HL-60 (cell line): ENCODE measurements at regions not wholly inside any gene's neighbourhood (a gene's known extent, or its start where the extent isn't known, plus 50 kb on each side); places are given as distances from the start of the nearest gene placed in this dataset.

Source experiments
- GABPA ChIP-seq: IDR thresholded peaks from 2 replicates; pipeline ENCODE4 v1.6.1; 2012; ENCODE audit warnings: low read depth
- POLR2AphosphoS5 ChIP-seq: IDR thresholded peaks from 2 replicates; pipeline ENCODE4 v1.6.1; 2012; ENCODE audit warnings: low read depth
- TF ChIP-seq, protein P1 (sequence below): IDR thresholded peaks from one replicate; pipeline ENCODE4 v1.5.1; 2011; ENCODE audit warnings: low read length, control low read depth, inconsistent platforms; ENCODE audit not compliant: insufficient read depth

DNA sequence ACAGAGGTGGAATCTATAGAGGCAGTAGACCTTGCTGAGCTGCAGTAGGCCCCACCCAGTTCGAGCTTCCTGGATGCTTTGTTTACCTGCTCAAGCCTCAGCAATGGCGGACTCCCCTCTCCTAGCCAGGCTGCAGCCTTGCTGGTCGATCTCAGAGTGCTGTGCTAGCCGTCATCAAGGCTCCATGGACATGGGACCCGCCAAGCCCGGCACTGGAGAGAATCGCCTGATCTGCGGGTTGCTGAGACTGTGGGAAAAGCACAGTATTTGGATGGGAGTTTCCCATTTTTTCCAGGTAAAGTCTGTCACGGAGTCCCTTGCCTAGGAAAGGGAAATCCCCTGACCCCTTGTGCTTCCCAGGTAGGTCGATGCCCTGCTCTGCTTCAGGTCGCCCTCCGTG lies 124.8 kb upstream of the KLF8 start:
- TF ChIP-seq, protein P1, sequence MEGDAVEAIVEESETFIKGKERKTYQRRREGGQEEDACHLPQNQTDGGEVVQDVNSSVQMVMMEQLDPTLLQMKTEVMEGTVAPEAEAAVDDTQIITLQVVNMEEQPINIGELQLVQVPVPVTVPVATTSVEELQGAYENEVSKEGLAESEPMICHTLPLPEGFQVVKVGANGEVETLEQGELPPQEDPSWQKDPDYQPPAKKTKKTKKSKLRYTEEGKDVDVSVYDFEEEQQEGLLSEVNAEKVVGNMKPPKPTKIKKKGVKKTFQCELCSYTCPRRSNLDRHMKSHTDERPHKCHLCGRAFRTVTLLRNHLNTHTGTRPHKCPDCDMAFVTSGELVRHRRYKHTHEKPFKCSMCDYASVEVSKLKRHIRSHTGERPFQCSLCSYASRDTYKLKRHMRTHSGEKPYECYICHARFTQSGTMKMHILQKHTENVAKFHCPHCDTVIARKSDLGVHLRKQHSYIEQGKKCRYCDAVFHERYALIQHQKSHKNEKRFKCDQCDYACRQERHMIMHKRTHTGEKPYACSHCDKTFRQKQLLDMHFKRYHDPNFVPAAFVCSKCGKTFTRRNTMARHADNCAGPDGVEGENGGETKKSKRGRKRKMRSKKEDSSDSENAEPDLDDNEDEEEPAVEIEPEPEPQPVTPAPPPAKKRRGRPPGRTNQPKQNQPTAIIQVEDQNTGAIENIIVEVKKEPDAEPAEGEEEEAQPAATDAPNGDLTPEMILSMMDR, result no peak
- no peak for TF ChIP-seq POLR2AphosphoS5
- TF ChIP-seq GABPA, result no peak
